GM12874 (cell line): ENCODE measurements at regions not wholly inside any gene's neighbourhood (a gene's known extent, or its start where the extent isn't known, plus 50 kb on each side); places are given as distances from the start of the nearest gene placed in this dataset.

ENCODE experiments used
- CTCF ChIP-seq: IDR thresholded peaks from 2 replicates; pipeline ENCODE4 v1.5.1; 2011; ENCODE audit warnings: low read depth, mild to moderate bottlenecking, control low read depth, low read length, moderate library complexity; ENCODE audit not compliant: insufficient read depth

- no peak for TF ChIP-seq CTCF
Measured at GRCh38 chr9:100865111-100865510, 163.4 kb upstream of the PLPPR1 start.

- no peak for TF ChIP-seq CTCF
Measured at GRCh38 chr9:100865648-100866047, 162.9 kb upstream of the PLPPR1 start.

GRCh38 chr9:100869326-100869725, 159.2 kb upstream of the PLPPR1 start:
- TF ChIP-seq CTCF: no peak

- TF ChIP-seq CTCF: no peak
Measured at GRCh38 chr9:100879884-100880283, 148.6 kb upstream of the PLPPR1 start.

GRCh38 chr9:100880284-100880683, 148.2 kb upstream of the PLPPR1 start:
- TF ChIP-seq CTCF: no peak

- TF ChIP-seq CTCF: no peak
Measured at GRCh38 chr9:100884518-100884917, 144.0 kb upstream of the PLPPR1 start.

GRCh38 chr9:100890321-100890720, 138.2 kb upstream of the PLPPR1 start:
- TF ChIP-seq CTCF: no peak

GRCh38 chr9:100911273-100911672, 117.3 kb upstream of the PLPPR1 start:
- TF ChIP-seq CTCF: no peak
